ENCODE measurements at regions not wholly inside any gene's neighbourhood (a gene's known extent, or its start where the extent isn't known, plus 50 kb on each side); places are given as distances from the start of the nearest gene placed in this dataset.

- H2AFZ ChIP-seq (ENCODE audit: control insufficient read depth, low read length) = no peak overlapping the region
- FAIRE-seq (no peak), DNase-seq (ENCODE audit: low read depth, low spot score) (no peak)
- H3K9me1 ChIP-seq (ENCODE audit: control insufficient read depth, extremely low read depth, insufficient read depth, low read length) = no peaks in the 10 kb centered on the region
- dilution Hi-C loops (cut with MboI; ENCODE audit: extremely low pct_ligation_motif_present, low sequenced_read_pairs) = no loop called here
- H3K27me3 ChIP-seq (ENCODE audit: control insufficient read depth, extremely low read depth, insufficient read depth, low read length) = no peaks in the 10 kb centered on the region
- no peaks in the 10 kb centered on the region for H3K4me1 ChIP-seq (ENCODE audit: control insufficient read depth, extremely low read depth, insufficient read depth, low read length)
- H3K4me3 ChIP-seq (ENCODE audit: control insufficient read depth in 2 of 3, extremely low read depth in 1 of 3, insufficient read depth in 2 of 3, low read depth in 1 of 3, low read length in 3 of 3) = no peak overlapping the region
- H3K27ac ChIP-seq (ENCODE audit: control insufficient read depth, insufficient read depth, low read length) = no peak overlapping the region
- no peaks in the 10 kb centered on the region for H3K9me3 ChIP-seq (ENCODE audit: control insufficient read depth, low read depth, low read length)
- H4K20me1 ChIP-seq (ENCODE audit: control insufficient read depth, extremely low read depth, insufficient read depth, low read length) = no peaks in the 10 kb centered on the region
- no peak overlapping the region for H3K4me2 ChIP-seq (ENCODE audit: control insufficient read depth, extremely low read depth, insufficient read depth, low read depth, low read length)
- H3K36me3 ChIP-seq (ENCODE audit: control insufficient read depth in 2 of 2, extremely low read depth in 1 of 2, insufficient read depth in 2 of 2, low read length in 2 of 2) = no peaks in the 10 kb centered on the region
- H3K79me2 ChIP-seq (ENCODE audit: control insufficient read depth, insufficient read depth, low read length) = no peaks in the 10 kb centered on the region
- TF ChIP-seq CTCF (optimal IDR thresholded peaks at IDR 0.05 in 1 of 3, IDR thresholded peaks at IDR 0.05 in 1 of 3, conservative IDR thresholded peaks at IDR 0.05 in 1 of 3; ENCODE audit: extremely low read depth in 1 of 3, insufficient read depth in 2 of 3, low read length in 3 of 3) (no peak), EZH2 (IDR thresholded peaks at IDR 0.05; ENCODE audit: low read length) (no peak)
- H3K9ac ChIP-seq (ENCODE audit: control insufficient read depth, extremely low read depth, insufficient read depth, low read length) = no peak overlapping the region
Measured at GRCh38 chr3:35336601-35337000, 302.7 kb upstream of the ARPP21 start.

- TF ChIP-seq EZH2 (IDR thresholded peaks at IDR 0.05; ENCODE audit: low read length) (no peak), CTCF (optimal IDR thresholded peaks at IDR 0.05 in 1 of 3, IDR thresholded peaks at IDR 0.05 in 1 of 3, conservative IDR thresholded peaks at IDR 0.05 in 1 of 3; ENCODE audit: extremely low read depth in 1 of 3, insufficient read depth in 2 of 3, low read length in 3 of 3) (no peak)
- Histone ChIP-seq H4K20me1 (ENCODE audit: control insufficient read depth, extremely low read depth, insufficient read depth, low read length) (no peaks in the 10 kb centered on the region), H3K36me3 (ENCODE audit: control insufficient read depth in 2 of 2, extremely low read depth in 1 of 2, insufficient read depth in 2 of 2, low read length in 2 of 2) (no peaks in the 10 kb centered on the region), H3K27me3 (ENCODE audit: control insufficient read depth, extremely low read depth, insufficient read depth, low read length) (no peaks in the 10 kb centered on the region), H3K9me3 (ENCODE audit: control insufficient read depth, low read depth, low read length) (no peaks in the 10 kb centered on the region), H3K4me3 (ENCODE audit: control insufficient read depth in 2 of 3, extremely low read depth in 1 of 3, insufficient read depth in 2 of 3, low read depth in 1 of 3, low read length in 3 of 3) (no peak overlapping the region), H3K4me1 (ENCODE audit: control insufficient read depth, extremely low read depth, insufficient read depth, low read length) (no peaks in the 10 kb centered on the region), H3K9ac (ENCODE audit: control insufficient read depth, extremely low read depth, insufficient read depth, low read length) (no peak overlapping the region), H3K4me2 (ENCODE audit: control insufficient read depth, extremely low read depth, insufficient read depth, low read depth, low read length) (no peak overlapping the region), H3K27ac (ENCODE audit: control insufficient read depth, insufficient read depth, low read length) (no peak overlapping the region), H3K79me2 (ENCODE audit: control insufficient read depth, insufficient read depth, low read length) (no peaks in the 10 kb centered on the region), H3K9me1 (ENCODE audit: control insufficient read depth, extremely low read depth, insufficient read depth, low read length) (no peaks in the 10 kb centered on the region), H2AFZ (ENCODE audit: control insufficient read depth, low read length) (no peak overlapping the region)
- FAIRE-seq = no peak
- no peak for DNase-seq (ENCODE audit: low read depth, low spot score)
- dilution Hi-C loops (cut with MboI; ENCODE audit: extremely low pct_ligation_motif_present, low sequenced_read_pairs) = no loop called here
Measured at GRCh38 chr3:35338186-35338585, 301.1 kb upstream of the ARPP21 start.

Data from keratinocyte (primary cell).